GM18858 (cell line): ENCODE measurements at regions not wholly inside any gene's neighbourhood (a gene's known extent, or its start where the extent isn't known, plus 50 kb on each side); places are given as distances from the start of the nearest gene placed in this dataset.

Experiments
- ATAC-seq: cut with Tn5 transposase; IDR thresholded peaks from one replicate; pipeline ENCODE4 v1.9.1; 2021; ENCODE audit not compliant: unreplicated experiment

- ATAC-seq = no peak
These were observed 91.5 kb downstream of the TEX51 start for GRCh38 chr2:126990200-126990599.

- ATAC-seq = no peak
These were observed 92.2 kb downstream of the TEX51 start for GRCh38 chr2:126990605-126991532.

- ATAC-seq = no peak
These were observed 95.7 kb downstream of the TEX51 start for GRCh38 chr2:126994340-126994777.

GRCh38 chr2:126995621-126996377 is 97.1 kb downstream of the TEX51 start:
- ATAC-seq = no peak

GRCh38 chr2:126996378-126996699 is 97.6 kb downstream of the TEX51 start:
- no peak for ATAC-seq
